H9 (cell line): ENCODE measurements at regions not wholly inside any gene's neighbourhood (a gene's known extent, or its start where the extent isn't known, plus 50 kb on each side); places are given as distances from the start of the nearest gene placed in this dataset.

Experiments
- DNase-seq: peaks from one replicate; pipeline ENCODE4 v3.0.0-alpha.2; 2017
- H2AFZ ChIP-seq: one replicate; pipeline ENCODE4 v1.6.1; 2013; ENCODE audit warnings: mild to moderate bottlenecking, low read length, control low read depth, moderate library complexity
- H2AK5ac ChIP-seq: 2 replicates; pipeline ENCODE4 v1.6.1; 2013; ENCODE audit warnings: low read length, control low read depth, mixed read lengths; ENCODE audit not compliant: insufficient read length
- H2BK120ac ChIP-seq: one replicate; pipeline ENCODE4 v1.6.1; 2013; ENCODE audit warnings: low read depth, mild to moderate bottlenecking, low read length, control low read depth, inconsistent platforms; ENCODE audit not compliant: poor library complexity, severe bottlenecking
- H2BK12ac ChIP-seq: 2 replicates; pipeline ENCODE4 v1.6.1; 2013; ENCODE audit warnings: low read length, control low read depth, mixed read lengths, low read depth; ENCODE audit not compliant: insufficient read length
- H2BK15ac ChIP-seq: 2 replicates; pipeline ENCODE4 v1.6.1; 2013; ENCODE audit warnings: low read depth, low read length, control low read depth
- H2BK20ac ChIP-seq: one replicate; pipeline ENCODE4 v1.6.1; 2013; ENCODE audit warnings: low read depth, mild to moderate bottlenecking, low read length, control low read depth, inconsistent platforms; ENCODE audit not compliant: poor library complexity, severe bottlenecking
- H2BK5ac ChIP-seq: 2 replicates; pipeline ENCODE4 v1.6.1; 2013; ENCODE audit warnings: low read length, control low read depth, mixed read lengths; ENCODE audit not compliant: insufficient read length
- H3K14ac ChIP-seq: 2 replicates; pipeline ENCODE4 v1.6.1; 2013; ENCODE audit warnings: low read length, control low read depth; ENCODE audit not compliant: insufficient read depth
- H3K18ac ChIP-seq: 2 replicates; pipeline ENCODE4 v1.6.1; 2013; ENCODE audit warnings: low read depth, mild to moderate bottlenecking, mixed read lengths, low read length, control low read depth; ENCODE audit not compliant: insufficient read length
- H3K23ac ChIP-seq: 2 replicates; pipeline ENCODE4 v1.6.1; 2013; ENCODE audit warnings: low read length, control low read depth, mixed read lengths, low read depth; ENCODE audit not compliant: insufficient read length
- H3K23me2 ChIP-seq: 2 replicates; pipeline ENCODE4 v1.6.1; 2013; ENCODE audit warnings: low read depth, mild to moderate bottlenecking, mixed read lengths, low read length, control low read depth; ENCODE audit not compliant: insufficient read length, poor library complexity, severe bottlenecking
- H3K27ac ChIP-seq: 2 replicates; pipeline ENCODE4 v1.5.1; 2013; ENCODE audit warnings: low read length, control low read depth, mixed read lengths, low read depth; ENCODE audit not compliant: insufficient read length
- H3K27me3 ChIP-seq: 2 replicates; pipeline ENCODE4 v1.6.1; 2013; ENCODE audit warnings: low read length, control low read depth, inconsistent platforms; ENCODE audit not compliant: insufficient read depth
- H3K4ac ChIP-seq: 2 replicates; pipeline ENCODE4 v1.6.1; 2013; ENCODE audit warnings: low read depth, mild to moderate bottlenecking, control low read depth, inconsistent platforms, low read length, moderate library complexity
- H3K4me1 ChIP-seq: 2 replicates; pipeline ENCODE4 v1.6.1; 2013; ENCODE audit warnings: low read length, control low read depth, inconsistent platforms; ENCODE audit not compliant: insufficient read depth
- H3K4me2 ChIP-seq: 2 replicates; pipeline ENCODE4 v1.6.1; 2013; ENCODE audit warnings: low read length, control low read depth, mixed read lengths; ENCODE audit not compliant: insufficient read length, insufficient read depth
- H3K56ac ChIP-seq: 2 replicates; pipeline ENCODE4 v1.6.1; 2013; ENCODE audit warnings: low read depth, mild to moderate bottlenecking, mixed read lengths, low read length, control low read depth; ENCODE audit not compliant: insufficient read length
- H3K79me1 ChIP-seq: 2 replicates; pipeline ENCODE4 v1.6.1; 2013; ENCODE audit warnings: low read depth, mild to moderate bottlenecking, moderate library complexity, low read length, control low read depth, inconsistent platforms; ENCODE audit not compliant: insufficient read depth, poor library complexity, severe bottlenecking
- H3K79me2 ChIP-seq: 2 replicates; pipeline ENCODE4 v1.6.1; 2013; ENCODE audit warnings: low read length, control low read depth, inconsistent platforms; ENCODE audit not compliant: insufficient read depth
- H3K9ac ChIP-seq: 2 replicates; pipeline ENCODE4 v1.6.1; 2013; ENCODE audit warnings: low read length, control low read depth, mixed read lengths; ENCODE audit not compliant: insufficient read length; ENCODE audit errors: extremely low read depth
- H3K9me3 ChIP-seq: one replicate; pipeline ENCODE4 v1.6.1; 2013; ENCODE audit warnings: low read depth, low read length, inconsistent platforms; ENCODE audit not compliant: control insufficient read depth
- H3T11ph ChIP-seq: one replicate; pipeline ENCODE4 v1.6.1; 2013; ENCODE audit warnings: mild to moderate bottlenecking, low read length, control low read depth, inconsistent platforms
- H4K20me1 ChIP-seq: one replicate; pipeline ENCODE4 v1.6.1; 2013; ENCODE audit not compliant: control insufficient read depth, insufficient read length, insufficient read depth
- H4K5ac ChIP-seq: 2 replicates; pipeline ENCODE4 v1.6.1; 2013; ENCODE audit warnings: low read depth, mild to moderate bottlenecking, mixed read lengths, low read length, control low read depth; ENCODE audit not compliant: insufficient read length
- H4K8ac ChIP-seq: replicated peaks from 2 replicates; pipeline ENCODE4 v1.6.1; 2013; ENCODE audit warnings: low read length, control low read depth, mixed read lengths, low read depth; ENCODE audit not compliant: insufficient read length
- H4K91ac ChIP-seq: 2 replicates; pipeline ENCODE4 v1.6.1; 2013; ENCODE audit warnings: low read depth, mild to moderate bottlenecking, moderate library complexity, mixed read lengths, low read length, control low read depth; ENCODE audit not compliant: insufficient read length
- H3K27ac Mint-ChIP-seq, 3 experiments: 2 replicates in 2 of 3; 3 replicates in 1 of 3; pipeline ENCODE4 v1.8.0; 2020 to 2021; ENCODE audit warnings: mixed read lengths in 3 of 3, mild to moderate bottlenecking in 1 of 3, moderate library complexity in 1 of 3
- H3K27me3 Mint-ChIP-seq: 2 replicates; pipeline ENCODE4 v1.8.0; 2021; ENCODE audit warnings: low read depth, mild to moderate bottlenecking, moderate library complexity, mixed read lengths
- H3K36me3 Mint-ChIP-seq, 3 experiments: 2 replicates in 2 of 3; 3 replicates in 1 of 3; pipeline ENCODE4 v1.8.0; 2020 to 2021; ENCODE audit warnings: low read depth in 3 of 3, mixed read lengths in 3 of 3; ENCODE audit not compliant: insufficient read depth in 1 of 3
- H3K4me1 Mint-ChIP-seq, 2 experiments: 2 replicates each; pipeline ENCODE4 v1.8.0; 2020; ENCODE audit warnings: mixed read lengths in 2 of 2
- H3K4me3 Mint-ChIP-seq, 2 experiments: 2 replicates in 1 of 2; 3 replicates in 1 of 2; pipeline ENCODE4 v1.8.0; 2020 to 2021; ENCODE audit warnings: mild to moderate bottlenecking in 2 of 2, mixed read lengths in 2 of 2, moderate library complexity in 1 of 2
- H3K9me3 Mint-ChIP-seq, 2 experiments: 2 replicates in 1 of 2; 3 replicates in 1 of 2; pipeline ENCODE4 v1.8.0; 2020; ENCODE audit warnings: mild to moderate bottlenecking in 2 of 2, mixed read lengths in 2 of 2, moderate library complexity in 1 of 2
- WGBS: extraction: QIAGEN DNeasy Blood & Tissue Kit; methylation state at CpG from one replicate; pipeline ENCODE4 v1.1.7; 2013; ENCODE audit warnings: missing lambda C conversion rate, low lambda C conversion rate, mixed read lengths; ENCODE audit not compliant: insufficient read length; ENCODE audit errors: extremely low coverage; 5-methylcytosine and 5-hydroxymethylcytosine counted together
- TF ChIP-seq, protein P1 (sequence below): fragments of 200-600 bp; sonication (generic); conservative IDR thresholded peaks from 3 replicates; pipeline ENCODE4 v1.8.0; 2021; ENCODE audit warnings: antibody characterized with exemption, mild to moderate bottlenecking

DNA sequence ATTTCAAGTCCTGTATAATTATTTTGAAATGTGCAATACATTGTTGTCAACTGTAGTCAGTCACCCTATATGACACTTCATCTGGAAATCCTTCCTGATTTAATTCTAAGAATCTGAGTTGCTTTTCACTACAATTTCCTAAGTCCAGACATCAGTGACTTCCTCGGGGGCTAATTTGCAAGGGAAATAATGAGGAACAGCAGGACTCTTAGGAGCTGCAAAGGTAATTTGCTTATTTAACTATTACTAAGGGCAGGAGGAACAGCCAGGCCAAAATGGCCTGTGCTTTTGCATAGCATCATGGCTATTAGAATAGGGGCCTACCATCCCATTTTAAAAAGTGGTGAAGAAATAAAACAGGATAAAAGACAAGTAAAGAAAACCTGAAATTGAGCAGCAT, 178.8 kb downstream of the MC4R start:
- Histone ChIP-seq H3K79me1 (no peaks in the 10 kb centered on the region), H3K4me1 (no peaks in the 10 kb centered on the region; the same call in 1 of the 2 replicates), H2BK20ac (no peak overlapping the region), H3K9me3 (no peaks in the 10 kb centered on the region), H3K14ac (no peak overlapping the region), H2AFZ (no peak overlapping the region), H2BK120ac (no peak overlapping the region), H3K23ac (no peak overlapping the region), H3K27me3 (no peaks in the 10 kb centered on the region), H2AK5ac (no peak overlapping the region), H4K91ac (no peak overlapping the region), H3K4me2 (no peak overlapping the region), H2BK15ac (no peak overlapping the region), H3K18ac (no peak overlapping the region), H3K79me2 (no peaks in the 10 kb centered on the region), H3K23me2 (no peaks in the 10 kb centered on the region), H2BK12ac (no peak overlapping the region), H4K8ac (no peak overlapping the region), H3K27ac (no peak overlapping the region), H3T11ph (no peak overlapping the region), H3K56ac (no peak overlapping the region), H4K5ac (no peak overlapping the region), H4K20me1 (no peaks in the 10 kb centered on the region), H3K4ac (no peak overlapping the region), H3K9ac (no peak overlapping the region), H2BK5ac (no peak overlapping the region)
- H3K27ac Mint-ChIP-seq: peak overlapping the region in 1 of 3 experiments; percentile 63; a peak in 2 of 7 replicates
- peaks cover 2% of the 10 kb centered on the region in 2 experiments; a peak in 2 of 5 replicates for H3K9me3 Mint-ChIP-seq
- no peak overlapping the region for H3K4me3 Mint-ChIP-seq
- TF ChIP-seq, protein P1, sequence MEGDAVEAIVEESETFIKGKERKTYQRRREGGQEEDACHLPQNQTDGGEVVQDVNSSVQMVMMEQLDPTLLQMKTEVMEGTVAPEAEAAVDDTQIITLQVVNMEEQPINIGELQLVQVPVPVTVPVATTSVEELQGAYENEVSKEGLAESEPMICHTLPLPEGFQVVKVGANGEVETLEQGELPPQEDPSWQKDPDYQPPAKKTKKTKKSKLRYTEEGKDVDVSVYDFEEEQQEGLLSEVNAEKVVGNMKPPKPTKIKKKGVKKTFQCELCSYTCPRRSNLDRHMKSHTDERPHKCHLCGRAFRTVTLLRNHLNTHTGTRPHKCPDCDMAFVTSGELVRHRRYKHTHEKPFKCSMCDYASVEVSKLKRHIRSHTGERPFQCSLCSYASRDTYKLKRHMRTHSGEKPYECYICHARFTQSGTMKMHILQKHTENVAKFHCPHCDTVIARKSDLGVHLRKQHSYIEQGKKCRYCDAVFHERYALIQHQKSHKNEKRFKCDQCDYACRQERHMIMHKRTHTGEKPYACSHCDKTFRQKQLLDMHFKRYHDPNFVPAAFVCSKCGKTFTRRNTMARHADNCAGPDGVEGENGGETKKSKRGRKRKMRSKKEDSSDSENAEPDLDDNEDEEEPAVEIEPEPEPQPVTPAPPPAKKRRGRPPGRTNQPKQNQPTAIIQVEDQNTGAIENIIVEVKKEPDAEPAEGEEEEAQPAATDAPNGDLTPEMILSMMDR: no peak
- DNase-seq: no peak
- no CpG with 5 or more reads among the region's 1 CpG for WGBS
- peaks cover 8 to 13% of the 10 kb centered on the region in 2 experiments for H3K4me1 Mint-ChIP-seq
- peaks cover 0 to 4% (median 0%) of the 10 kb centered on the region in 3 experiments; a peak in 2 of 7 replicates for H3K36me3 Mint-ChIP-seq
- H3K27me3 Mint-ChIP-seq: no peaks in the 10 kb centered on the region
